Esophagus squamous epithelium (tissue), 5 donors: ENCODE measurements at regions not wholly inside any gene's neighbourhood (a gene's known extent, or its start where the extent isn't known, plus 50 kb on each side); places are given as distances from the start of the nearest gene placed in this dataset.

Experiments used
- DNase-seq: peaks from one replicate; lab custom pipeline; 2025; lab: John Stamatoyannopoulos, UW
- H3K27ac ChIP-seq, 4 donors: fragments of 200-600 bp; sonication (generic); one replicate each; pipeline ENCODE4 v1.5.1; 2016 to 2019; ENCODE audit warnings: mild to moderate bottlenecking in 1 of 4
- H3K27me3 ChIP-seq, 4 donors: fragments of 200-600 bp; sonication (generic); 1 replicate in 3 of 4; 2 replicates in 1 of 4; pipeline versions ENCODE4 v1.5.1 to v1.6.0; 2017 to 2021; ENCODE audit warnings: antibody characterized with exemption in 1 of 4
- H3K36me3 ChIP-seq, 3 donors: fragments of 200-600 bp; sonication (generic); one replicate each; pipeline ENCODE4 v1.5.1; 2016 to 2019
- H3K4me1 ChIP-seq, 3 donors: fragments of 200-600 bp; sonication (generic); one replicate each; pipeline ENCODE4 v1.5.1; 2017 to 2019
- H3K4me3 ChIP-seq, 4 donors: fragments of 200-600 bp; sonication (generic); 1 replicate in 3 of 4; 2 replicates in 1 of 4; pipeline ENCODE4 v1.5.1; 2016 to 2019; ENCODE audit warnings: mild to moderate bottlenecking in 2 of 4, moderate library complexity in 1 of 4
- H3K9me3 ChIP-seq, 3 donors: fragments of 200-600 bp; sonication (generic); one replicate each; pipeline ENCODE4 v1.5.1; 2016 to 2019
- POLR2A ChIP-seq, 4 donors: fragments of 450-650 bp; IDR thresholded peaks; one replicate each; pipeline ENCODE4 v1.6.1; 2017; ENCODE audit warnings: antibody characterized with exemption in 4 of 4, mild to moderate bottlenecking in 4 of 4, moderate library complexity in 3 of 4
- WGBS, 2 donors: methylation state at CpG; one replicate each; pipeline ENCODE4 v1.1.5; 2018; 5-methylcytosine and 5-hydroxymethylcytosine counted together
- intact Hi-C: fragments of 100-400 bp; cut with DNase I; formaldehyde crosslinking; loops from one replicate; pipeline ENCODE4 v1.15.0; 2022
- TF ChIP-seq, protein P1 (sequence below), 6 experiments: fragments of 450-650 bp in 4 of 6; fragments of 200-600 bp in 2 of 6; sonication (generic) in 2 of 6; IDR thresholded peaks; one replicate each; pipeline ENCODE4 v1.5.1; 2016 to 2019; ENCODE audit warnings: antibody characterized with exemption in 6 of 6, mild to moderate bottlenecking in 4 of 6, moderate library complexity in 4 of 6
- donor health status: DM: yes; HTN: yes; CAD: no.

DNA sequence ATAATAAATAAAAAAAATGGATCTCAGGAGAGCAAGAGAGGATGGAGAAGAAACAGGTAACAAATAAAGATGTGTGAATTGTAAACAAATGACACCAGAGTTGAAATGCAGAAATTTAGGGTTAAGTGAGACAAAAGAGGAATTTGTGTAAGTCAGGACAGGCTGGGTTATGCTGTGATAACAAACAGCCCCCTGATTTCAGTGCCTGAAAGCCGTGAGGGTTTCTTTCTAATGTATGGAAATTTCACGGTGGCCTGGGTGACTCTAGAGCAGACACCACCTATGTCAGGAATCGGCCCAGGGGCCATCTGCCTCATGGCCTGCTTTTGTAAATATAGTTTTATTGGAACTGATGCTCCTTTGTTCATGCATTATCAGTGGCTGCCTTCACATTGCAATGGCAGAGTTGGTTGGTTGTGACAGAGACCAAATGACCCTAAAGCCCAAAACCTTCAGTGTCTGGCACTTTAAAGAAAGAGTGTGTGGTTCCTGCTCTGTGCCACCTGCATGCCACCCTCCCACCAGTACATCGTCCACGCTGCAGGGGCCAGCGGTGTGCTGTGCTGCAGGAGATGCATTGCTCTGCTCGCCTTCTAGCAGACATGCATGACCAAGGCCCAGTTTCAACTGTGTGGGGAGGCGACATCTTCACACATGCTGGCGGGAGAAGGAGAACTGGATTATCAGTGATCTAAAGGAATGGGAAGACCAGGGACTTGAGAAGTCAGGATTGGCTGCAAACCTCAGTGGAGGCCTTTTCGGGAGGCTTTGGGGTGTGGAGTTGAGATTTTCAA lies 221.2 kb upstream of the APCDD1 start:
- intact Hi-C loops, result no loop called here

DNA sequence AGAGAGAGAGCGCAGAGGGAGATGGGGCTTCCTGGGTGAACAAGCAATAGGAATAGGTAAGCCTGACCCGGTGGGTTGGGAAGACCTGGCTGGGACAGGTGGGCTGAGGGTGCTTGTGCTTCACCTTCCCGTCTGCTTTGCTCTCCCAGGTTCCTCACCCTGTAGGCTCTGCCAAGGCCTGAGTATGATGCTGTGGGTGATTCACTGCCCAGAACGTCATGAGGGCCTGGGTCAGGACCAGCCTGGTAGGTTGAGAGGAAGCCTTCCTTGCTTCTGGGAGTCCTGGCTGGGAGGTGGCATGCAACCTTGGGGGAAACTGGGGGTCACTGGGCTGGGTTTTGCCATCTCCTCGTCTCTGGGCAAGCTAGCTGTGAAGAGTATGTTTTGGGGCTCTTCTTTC lies 220.2 kb upstream of the APCDD1 start:
- Histone ChIP-seq H3K9me3 (peaks cover 0 to 9% (median 3%) of the 10 kb centered on the region in 3 donors), H3K36me3 (no peaks in the 10 kb centered on the region), H3K4me1 (peaks cover 8 to 27% (median 16%) of the 10 kb centered on the region in 3 donors), H3K4me3 (no peak overlapping the region), H3K27me3 (no peaks in the 10 kb centered on the region), H3K27ac (peak overlapping the region in 3 of 4 donors; percentile 0 to 58 (median 36))
- intact Hi-C loops, result no loop called here
- 56 to 70% methylated on average over 5 of the region's 5 CpGs for WGBS, 2 donors
- no peak for DNase-seq
- TF ChIP-seq, protein P1, sequence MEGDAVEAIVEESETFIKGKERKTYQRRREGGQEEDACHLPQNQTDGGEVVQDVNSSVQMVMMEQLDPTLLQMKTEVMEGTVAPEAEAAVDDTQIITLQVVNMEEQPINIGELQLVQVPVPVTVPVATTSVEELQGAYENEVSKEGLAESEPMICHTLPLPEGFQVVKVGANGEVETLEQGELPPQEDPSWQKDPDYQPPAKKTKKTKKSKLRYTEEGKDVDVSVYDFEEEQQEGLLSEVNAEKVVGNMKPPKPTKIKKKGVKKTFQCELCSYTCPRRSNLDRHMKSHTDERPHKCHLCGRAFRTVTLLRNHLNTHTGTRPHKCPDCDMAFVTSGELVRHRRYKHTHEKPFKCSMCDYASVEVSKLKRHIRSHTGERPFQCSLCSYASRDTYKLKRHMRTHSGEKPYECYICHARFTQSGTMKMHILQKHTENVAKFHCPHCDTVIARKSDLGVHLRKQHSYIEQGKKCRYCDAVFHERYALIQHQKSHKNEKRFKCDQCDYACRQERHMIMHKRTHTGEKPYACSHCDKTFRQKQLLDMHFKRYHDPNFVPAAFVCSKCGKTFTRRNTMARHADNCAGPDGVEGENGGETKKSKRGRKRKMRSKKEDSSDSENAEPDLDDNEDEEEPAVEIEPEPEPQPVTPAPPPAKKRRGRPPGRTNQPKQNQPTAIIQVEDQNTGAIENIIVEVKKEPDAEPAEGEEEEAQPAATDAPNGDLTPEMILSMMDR (IDR thresholded peaks at IDR 0.05), result no peak
- no peak for TF ChIP-seq POLR2A (IDR thresholded peaks at IDR 0.05)

More for the DNA sequence above, 221.2 kb upstream of the APCDD1 start:
- Histone ChIP-seq H3K4me1 (peaks cover 0 to 22% (median 10%) of the 10 kb centered on the region in 3 donors), H3K36me3 (no peaks in the 10 kb centered on the region), H3K4me3 (no peak overlapping the region), H3K27me3 (no peaks in the 10 kb centered on the region), H3K9me3 (peaks cover 0 to 9% (median 3%) of the 10 kb centered on the region in 3 donors), H3K27ac (no peak overlapping the region)
- 85 to 88% methylated on average over 7 to 10 of the region's 10 CpGs for WGBS, 2 donors
- DNase-seq, result no peak
- TF ChIP-seq, protein P1 (IDR thresholded peaks at IDR 0.05), result no peak
- no peak for TF ChIP-seq POLR2A (IDR thresholded peaks at IDR 0.05)

DNA sequence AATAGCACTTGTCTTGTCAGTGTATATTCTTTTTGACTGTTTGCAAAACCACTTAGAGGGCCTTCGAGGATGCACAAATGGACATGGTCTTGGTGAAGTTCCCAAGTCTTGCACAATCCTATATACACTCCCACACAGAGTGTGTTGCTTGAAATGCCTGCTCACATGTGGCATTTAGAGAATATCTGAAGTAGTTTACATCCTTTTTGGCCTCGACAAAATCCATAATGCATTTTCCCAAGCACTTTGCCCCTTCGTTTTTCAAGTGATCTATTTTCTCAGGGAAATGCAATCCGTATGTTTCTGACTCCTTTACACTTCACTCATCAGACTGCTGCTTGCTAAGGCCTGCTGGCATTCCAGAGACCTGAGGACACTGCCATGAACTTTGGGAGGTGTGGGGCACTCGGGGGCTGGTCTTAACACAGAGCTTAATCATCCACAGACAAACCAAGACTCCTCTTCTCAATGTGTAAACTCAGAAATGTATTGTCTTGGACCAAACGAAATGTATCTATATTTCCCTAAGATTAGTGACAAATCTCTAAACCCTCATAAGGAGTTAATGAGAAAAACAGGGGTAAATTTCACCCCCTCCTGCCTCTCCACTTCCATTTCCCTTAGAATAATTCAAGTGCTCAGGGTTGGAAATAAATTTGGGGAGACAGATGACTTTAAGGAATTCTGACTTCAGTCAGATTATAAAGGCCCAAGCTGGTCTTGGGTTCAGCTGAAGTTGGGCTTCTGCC lies 219.3 kb upstream of the APCDD1 start:
- DNase-seq, result no peak

DNA sequence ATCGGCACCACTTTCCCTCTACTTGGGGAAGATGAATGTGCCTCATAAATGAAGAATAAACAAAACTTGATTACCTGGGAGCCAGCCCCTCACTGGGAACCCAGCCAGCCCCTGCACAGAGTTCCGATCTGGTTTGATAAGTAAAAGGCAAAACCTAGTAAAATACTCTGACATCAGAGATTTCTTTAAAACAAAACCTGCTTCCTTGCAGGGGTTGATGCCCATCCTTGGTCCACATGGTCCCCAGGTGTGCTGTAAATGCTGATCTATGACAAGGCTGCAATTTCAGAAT lies 218.8 kb upstream of the APCDD1 start:
- WGBS, 2 donors, result 73 to 90% methylated on average over 2 of the region's 2 CpGs
- peaks cover 14 to 40% (median 24%) of the 10 kb centered on the region in 3 donors for H3K4me1 ChIP-seq
- peak overlapping the region in 3 of 4 donors; percentile 55 to 66 (median 56) for H3K27ac ChIP-seq
- H3K4me3 ChIP-seq, result no peak overlapping the region
- no peak for DNase-seq
- intact Hi-C loops, result no loop called here
- H3K36me3 ChIP-seq, result no peaks in the 10 kb centered on the region
- TF ChIP-seq POLR2A (IDR thresholded peaks at IDR 0.05), result no peak
- TF ChIP-seq, protein P1 (IDR thresholded peaks at IDR 0.05), result no peak
- no peaks in the 10 kb centered on the region for H3K27me3 ChIP-seq
- H3K9me3 ChIP-seq, result no peaks in the 10 kb centered on the region

More for the DNA sequence above, 219.3 kb upstream of the APCDD1 start:
- Histone ChIP-seq H3K27me3 (no peaks in the 10 kb centered on the region), H3K4me1 (peaks cover 14 to 35% (median 24%) of the 10 kb centered on the region in 3 donors), H3K9me3 (peaks cover 0 to 1% (median under 1%) of the 10 kb centered on the region in 3 donors), H3K27ac (peak overlapping the region in 3 of 4 donors; percentile 55 to 66 (median 56)), H3K4me3 (no peak overlapping the region), H3K36me3 (no peaks in the 10 kb centered on the region)
- intact Hi-C loops, result no loop called here
- TF ChIP-seq, protein P1 (IDR thresholded peaks at IDR 0.05), result no peak
- no peak for TF ChIP-seq POLR2A (IDR thresholded peaks at IDR 0.05)
- 25 to 38% methylated on average over 6 of the region's 6 CpGs for WGBS, 2 donors

DNA sequence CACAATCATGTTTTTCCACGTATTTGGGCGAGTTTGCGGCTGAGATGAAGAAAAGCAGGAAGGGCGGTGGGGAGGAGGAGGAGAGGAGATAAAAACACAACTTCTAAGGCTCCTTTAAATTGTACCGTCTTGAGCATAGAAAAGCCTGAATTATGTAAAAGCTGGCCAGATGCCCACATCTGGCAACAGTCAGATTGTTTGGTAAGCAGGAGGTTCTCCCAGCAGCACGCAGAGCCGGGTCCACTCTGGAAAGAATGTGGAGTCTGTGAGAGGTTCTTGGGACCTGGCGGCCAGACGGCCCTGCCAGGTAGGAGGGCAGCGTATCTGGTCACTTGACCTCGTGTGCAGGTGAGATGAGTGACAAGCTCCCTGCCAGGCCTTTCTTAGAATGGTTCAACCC lies 215.3 kb upstream of the APCDD1 start:
- WGBS, 2 donors, result 22 to 43% methylated on average over 8 to 11 of the region's 11 CpGs
- Histone ChIP-seq H3K36me3 (no peaks in the 10 kb centered on the region), H3K9me3 (no peaks in the 10 kb centered on the region), H3K4me3 (no peak overlapping the region), H3K27ac (peak overlapping the region in 3 of 4 donors; percentile 1 to 25 (median 23)), H3K27me3 (no peaks in the 10 kb centered on the region), H3K4me1 (peaks cover 14 to 53% (median 24%) of the 10 kb centered on the region in 3 donors)
- no peak for DNase-seq
- TF ChIP-seq POLR2A (IDR thresholded peaks at IDR 0.05), result no peak
- TF ChIP-seq, protein P1 (IDR thresholded peaks at IDR 0.05), result no peak
- intact Hi-C loops, result no loop called here
